ENCODE measurements at regions not wholly inside any gene's neighbourhood (a gene's known extent, or its start where the extent isn't known, plus 50 kb on each side); places are given as distances from the start of the nearest gene placed in this dataset.
"Not testable (repeated sequence)": the region's sequence is repeated elsewhere in the genome, so short reads cannot be mapped to it uniquely, and the experiment has no call there.

DNA sequence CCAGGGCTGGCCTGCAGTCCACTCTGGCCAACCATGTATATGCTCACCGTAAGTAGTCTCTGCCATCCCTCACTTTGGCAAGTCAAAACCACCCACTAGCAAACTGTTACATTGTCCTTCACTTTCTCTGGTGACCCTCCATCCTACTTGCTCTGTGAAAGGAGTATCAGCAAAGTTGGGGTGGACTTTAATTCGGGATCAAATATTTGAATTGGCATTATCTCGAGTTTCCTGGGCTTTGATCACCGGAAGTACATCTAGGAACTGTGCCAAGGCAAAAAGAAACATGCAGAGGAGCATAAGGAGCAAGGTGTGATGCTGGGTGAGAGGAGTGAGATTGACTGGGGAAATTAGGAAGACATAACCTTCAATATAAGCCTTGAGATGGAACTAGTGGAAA lies 188.9 kb upstream of the P2RY1 start:
- Histone ChIP-seq H3K9me3 (peaks cover 0 to 12% (median 0%) of the 10 kb centered on the region in 11 donors), H3K4me3 (no peak overlapping the region), H3K36me3 (no peaks in the 10 kb centered on the region), H3K27ac (no peak overlapping the region), H3K27me3 (no peaks in the 10 kb centered on the region), H3K4me1 (peaks cover 0 to 7% (median 0%) of the 10 kb centered on the region in 9 donors)
- whole genome bisulfite sequencing, 2 donors = 56 to 66% methylated on average over 4 of the region's 4 CpGs
- intact Hi-C loops (cut with DNase I) = no loop called here
- TF ChIP-seq, protein P1, sequence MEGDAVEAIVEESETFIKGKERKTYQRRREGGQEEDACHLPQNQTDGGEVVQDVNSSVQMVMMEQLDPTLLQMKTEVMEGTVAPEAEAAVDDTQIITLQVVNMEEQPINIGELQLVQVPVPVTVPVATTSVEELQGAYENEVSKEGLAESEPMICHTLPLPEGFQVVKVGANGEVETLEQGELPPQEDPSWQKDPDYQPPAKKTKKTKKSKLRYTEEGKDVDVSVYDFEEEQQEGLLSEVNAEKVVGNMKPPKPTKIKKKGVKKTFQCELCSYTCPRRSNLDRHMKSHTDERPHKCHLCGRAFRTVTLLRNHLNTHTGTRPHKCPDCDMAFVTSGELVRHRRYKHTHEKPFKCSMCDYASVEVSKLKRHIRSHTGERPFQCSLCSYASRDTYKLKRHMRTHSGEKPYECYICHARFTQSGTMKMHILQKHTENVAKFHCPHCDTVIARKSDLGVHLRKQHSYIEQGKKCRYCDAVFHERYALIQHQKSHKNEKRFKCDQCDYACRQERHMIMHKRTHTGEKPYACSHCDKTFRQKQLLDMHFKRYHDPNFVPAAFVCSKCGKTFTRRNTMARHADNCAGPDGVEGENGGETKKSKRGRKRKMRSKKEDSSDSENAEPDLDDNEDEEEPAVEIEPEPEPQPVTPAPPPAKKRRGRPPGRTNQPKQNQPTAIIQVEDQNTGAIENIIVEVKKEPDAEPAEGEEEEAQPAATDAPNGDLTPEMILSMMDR (IDR thresholded peaks at IDR 0.05) = no peak
- no peak for DNase-seq
- ATAC-seq = no peak

DNA sequence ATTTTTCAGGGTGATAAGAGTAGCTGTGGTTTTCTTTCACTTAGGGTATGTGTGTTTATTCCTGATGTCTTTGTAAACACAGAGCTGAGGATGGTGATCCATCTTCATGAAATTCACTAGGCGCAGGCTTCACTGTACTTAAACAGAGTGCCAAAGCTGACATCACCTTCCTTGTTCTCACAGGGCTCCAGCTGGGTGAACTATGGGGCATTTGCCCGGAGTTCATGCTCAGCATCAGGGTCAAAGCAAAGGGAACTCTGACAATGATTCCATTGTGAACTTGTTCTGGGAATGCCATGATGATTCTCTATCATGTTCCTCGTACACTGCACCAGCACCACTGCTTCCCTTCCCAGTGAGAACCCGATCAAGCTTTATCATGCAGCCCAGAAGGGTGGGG lies 184.8 kb upstream of the P2RY1 start:
- no peak overlapping the region for H3K4me3 ChIP-seq
- DNase-seq (no peak), ATAC-seq (peak in 3 of 8 donors; percentile 16 to 57 (median 55))
- 68 to 71% methylated on average over 4 of the region's 4 CpGs for WGBS, 2 donors
- H3K27me3 ChIP-seq = no peaks in the 10 kb centered on the region
- TF ChIP-seq, protein P1 (IDR thresholded peaks at IDR 0.05) = no peak
- H3K4me1 ChIP-seq = peaks cover 0 to 7% (median 0%) of the 10 kb centered on the region in 9 donors
- intact Hi-C loops (cut with DNase I) = loop anchor here in 1 of 10 donors (2.0 to 10.0 kb wide), 2 partner anchors 53 to 1115 kb away; no protein-coding TSS in a partner anchor
- H3K36me3 ChIP-seq = no peaks in the 10 kb centered on the region
- no peaks in the 10 kb centered on the region for H3K9me3 ChIP-seq
- H3K27ac ChIP-seq = no peak overlapping the region

DNA sequence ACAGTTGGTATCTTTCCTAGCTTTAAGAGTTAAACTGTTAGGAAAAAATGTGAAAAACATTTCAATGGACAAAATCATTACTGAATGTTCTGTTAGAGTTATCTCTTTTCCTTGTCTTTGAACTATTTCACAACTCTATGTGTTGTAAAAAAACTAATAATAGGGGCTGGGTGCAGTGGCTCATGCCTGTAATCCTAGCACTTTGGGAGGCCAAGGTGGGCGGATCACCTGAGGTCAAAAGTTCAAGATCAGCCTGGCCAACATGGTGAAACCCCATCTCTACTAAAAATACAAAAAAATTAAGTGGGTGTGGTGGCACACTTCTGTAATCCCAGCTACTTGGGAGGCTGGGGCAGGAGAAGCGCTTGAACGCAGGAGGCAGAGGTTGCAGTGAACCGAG lies 184.0 kb upstream of the P2RY1 start:
- not testable (repeated sequence) for H3K4me1 ChIP-seq, DNase-seq, H3K27me3 ChIP-seq, ATAC-seq, H3K36me3 ChIP-seq, H3K9me3 ChIP-seq, H3K27ac ChIP-seq, H3K4me3 ChIP-seq
- WGBS, 2 donors = 94 to 96% methylated on average over 4 of the region's 4 CpGs
- intact Hi-C loops (cut with DNase I) = loop anchor here in 1 of 10 donors (2.0 to 10.0 kb wide), 2 partner anchors 54 to 1114 kb away; no protein-coding TSS in a partner anchor

DNA sequence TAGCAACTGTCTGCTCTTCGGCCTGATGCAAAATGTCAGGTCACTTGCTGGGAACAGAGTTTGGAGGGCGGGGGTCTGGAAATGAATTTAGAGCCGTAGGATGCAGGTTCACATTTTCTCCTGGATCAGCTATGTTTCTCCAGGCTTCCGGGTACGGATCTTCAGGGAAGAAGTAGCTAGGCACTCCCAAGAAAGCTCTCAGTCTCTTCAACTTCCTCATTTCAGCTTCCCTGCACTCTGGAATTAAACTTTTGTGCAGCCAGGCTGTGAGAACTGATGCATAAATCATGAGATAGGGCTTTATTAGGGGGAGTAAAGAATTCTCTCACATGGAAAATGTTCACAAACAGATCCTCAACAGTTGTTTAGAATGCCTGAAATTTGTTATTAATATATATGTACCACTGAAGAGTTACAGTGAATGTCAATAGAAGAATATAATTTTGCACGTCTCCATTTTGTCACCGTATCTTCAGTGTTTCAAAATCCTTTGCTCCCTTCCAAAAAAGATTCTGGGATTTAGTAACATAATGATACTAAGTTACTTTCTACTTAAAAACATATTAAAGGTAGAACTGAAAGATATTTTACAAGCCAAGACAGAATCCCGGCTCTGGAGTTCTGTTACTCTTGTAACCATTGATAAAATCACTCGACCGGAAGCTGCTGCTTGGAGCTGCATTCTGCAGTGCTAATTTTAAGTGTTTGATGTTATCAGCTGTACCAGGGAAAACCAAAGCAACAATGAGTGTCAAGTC lies 178.5 kb upstream of the P2RY1 start:
- Histone ChIP-seq H3K27me3 (no peaks in the 10 kb centered on the region), H3K9me3 (peaks cover 0 to 6% (median 0%) of the 10 kb centered on the region in 11 donors), H3K36me3 (no peaks in the 10 kb centered on the region), H3K27ac (peak overlapping the region in 4 of 10 donors; percentile 5 to 55 (median 14)), H3K4me1 (peaks cover 0 to 22% (median 13%) of the 10 kb centered on the region in 9 donors), H3K4me3 (peak overlapping the region in 3 of 10 donors; percentile 10 to 17 (median 15))
- DNase-seq = no peak
- ATAC-seq = peak in 5 of 8 donors; percentile 28 to 79 (median 67)
- WGBS, 2 donors = 30 to 39% methylated on average over 10 of the region's 10 CpGs
- TF ChIP-seq, protein P1 (IDR thresholded peaks at IDR 0.05) = no peak
- intact Hi-C loops (cut with DNase I) = loop anchor here in 1 of 10 donors (10.0 kb wide), 1 partner anchor 1108 kb away; no protein-coding TSS in a partner anchor

DNA sequence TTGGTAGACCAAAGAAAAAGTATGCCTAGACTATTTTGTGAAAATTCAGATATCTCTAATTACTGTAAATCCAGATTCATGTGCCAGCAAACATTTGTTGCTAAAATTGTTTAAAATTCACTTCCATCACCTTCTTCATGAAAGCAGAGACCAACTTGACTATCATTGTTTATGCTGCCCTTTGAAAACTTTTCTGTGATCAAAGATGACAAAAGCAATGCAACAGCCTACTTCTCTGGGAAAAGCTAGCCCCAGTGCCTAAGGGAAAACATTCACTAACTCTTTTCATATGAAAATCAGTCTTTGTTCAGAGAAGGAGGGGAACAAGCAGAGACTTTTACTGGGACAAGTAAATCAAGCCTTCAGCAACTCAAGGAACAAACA lies 178.0 kb upstream of the P2RY1 start:
- Histone ChIP-seq H3K27ac (peak overlapping the region in 3 of 10 donors; percentile 15 to 55 (median 20)), H3K36me3 (no peaks in the 10 kb centered on the region), H3K4me1 (peaks cover 0 to 22% (median 13%) of the 10 kb centered on the region in 9 donors), H3K9me3 (peaks cover 0 to 11% (median 0%) of the 10 kb centered on the region in 11 donors), H3K27me3 (no peaks in the 10 kb centered on the region), H3K4me3 (peak overlapping the region in 1 of 10 donors; percentile 17)
- intact Hi-C loops (cut with DNase I) = loop anchor here in 1 of 10 donors (10.0 kb wide), 1 partner anchor 1108 kb away; no protein-coding TSS in a partner anchor
- DNase-seq (no peak), ATAC-seq (no peak)
- TF ChIP-seq, protein P1 (IDR thresholded peaks at IDR 0.05) = no peak
